AG04449 (cell line): ENCODE measurements at regions not wholly inside any gene's neighbourhood (a gene's known extent, or its start where the extent isn't known, plus 50 kb on each side); places are given as distances from the start of the nearest gene placed in this dataset.

ENCODE experiments used
- CTCF ChIA-PET: fragments of 350-600 bp; formaldehyde crosslinking; extraction: SDS; loops from one replicate; lab custom pipeline; 2021; ENCODE audit warnings: antibody characterized with exemption; lab: Yijun Ruan, JAX
- POLR2A ChIA-PET: fragments of 400-600, 350-600 bp; formaldehyde crosslinking; extraction: SDS; loops from one replicate; lab custom pipeline; 2020; ENCODE audit warnings: antibody characterized with exemption, inconsistent platforms; lab: Yijun Ruan, JAX
- DNase-seq: peaks from one replicate; pipeline ENCODE4 v3.0.0-alpha.2; 2010; ENCODE audit warnings: low read depth, low spot score
- H3K4me3 ChIP-seq: 2 replicates; pipeline ENCODE4 v1.5.1; 2011; ENCODE audit warnings: low read depth, mild to moderate bottlenecking, control low read depth, low read length
- CTCF ChIP-seq: IDR thresholded peaks from one replicate; pipeline ENCODE4 v1.5.1; 2011; ENCODE audit warnings: mild to moderate bottlenecking, moderate library complexity, low read length, control low read depth, inconsistent platforms; ENCODE audit not compliant: insufficient read depth; ENCODE audit errors: missing control alignments

GRCh38 chr4:26235500-26235899 lies 85.3 kb upstream of the RBPJ start:
- peak; percentile 37 for DNase-seq
- POLR2A ChIA-PET, result no interaction called here
- CTCF ChIA-PET, result interaction anchor here (1.4 to 1.7 kb wide), 2 partner anchors 15 to 206 kb away, joined by 3 to 6 read pairs; no protein-coding TSS in a partner anchor

GRCh38 chr4:26237916-26238315 lies 82.9 kb upstream of the RBPJ start:
- POLR2A ChIA-PET, result no interaction called here
- DNase-seq, result no peak
- H3K4me3 ChIP-seq, result no peak overlapping the region
- TF ChIP-seq CTCF, result no peak
- CTCF ChIA-PET, result interaction anchor here (1.3 to 1.5 kb wide), 3 partner anchors 93 to 249 kb away, joined by 4 to 5 read pairs (median 5); no protein-coding TSS in a partner anchor

More at GRCh38 chr4:26235500-26235899, 85.3 kb upstream of the RBPJ start:
- H3K4me3 ChIP-seq, result no peak overlapping the region
- peak; percentile 9 for TF ChIP-seq CTCF

GRCh38 chr4:26238426-26238777 lies 82.4 kb upstream of the RBPJ start:
- DNase-seq, result no peak
- ChIA-PET CTCF (interaction anchor here (1.0 to 1.5 kb wide), 4 partner anchors 14 to 250 kb away, joined by 3 to 5 read pairs (median 4); no protein-coding TSS in a partner anchor), POLR2A (no interaction called here)
- TF ChIP-seq CTCF, result no peak
- no peak overlapping the region for H3K4me3 ChIP-seq

GRCh38 chr4:26238778-26239679 lies 81.8 kb upstream of the RBPJ start:
- ChIA-PET CTCF (interaction anchor here (1.0 to 1.5 kb wide), 4 partner anchors 14 to 251 kb away, joined by 3 to 5 read pairs (median 4); no protein-coding TSS in a partner anchor), POLR2A (no interaction called here)
- DNase-seq, result no peak
- TF ChIP-seq CTCF, result no peak
- no peak overlapping the region; the same call in 1 of the 2 replicates for H3K4me3 ChIP-seq

- POLR2A ChIA-PET, result no interaction called here
- TF ChIP-seq CTCF, result no peak
- no peak overlapping the region for H3K4me3 ChIP-seq
- CTCF ChIA-PET, result no interaction called here
- DNase-seq, result no peak
Observed at GRCh38 chr4:26239801-26240200, 81.0 kb upstream of the RBPJ start.

GRCh38 chr4:26241179-26241578 lies 79.6 kb upstream of the RBPJ start:
- POLR2A ChIA-PET, result no interaction called here

More at GRCh38 chr4:26241179-26241578, 79.6 kb upstream of the RBPJ start:
- TF ChIP-seq CTCF, result no peak
- H3K4me3 ChIP-seq, result no peak overlapping the region
- DNase-seq, result no peak
- CTCF ChIA-PET, result no interaction called here
